Stimulated activated CD8-positive, alpha-beta memory T cell treated with anti-CD3 and anti-CD28 coated beads, Interleukin-2, amount 100 ng/mL, for 48 hours (primary cell): ENCODE measurements at regions not wholly inside any gene's neighbourhood (a gene's known extent, or its start where the extent isn't known, plus 50 kb on each side); places are given as distances from the start of the nearest gene placed in this dataset.

ENCODE experiments used
- DNase-seq, 2 donors: peaks; one replicate each; pipeline ENCODE4 v3.0.0-alpha.2; 2020; ENCODE audit warnings: low read depth in 2 of 2

- no peak for DNase-seq
Observed at GRCh38 chr6:144820270-144820669, 535.1 kb downstream of the UTRN start.

GRCh38 chr6:144823131-144823530 is 538.0 kb downstream of the UTRN start:
- no peak for DNase-seq

GRCh38 chr6:144824018-144824417 is 538.9 kb downstream of the UTRN start:
- DNase-seq: no peak

GRCh38 chr6:144834426-144835038 is 549.4 kb downstream of the UTRN start:
- no peak for DNase-seq

GRCh38 chr6:144835322-144835973 is 550.3 kb downstream of the UTRN start:
- DNase-seq: no peak

GRCh38 chr6:144840619-144841018 is 555.5 kb downstream of the UTRN start:
- DNase-seq: no peak

- DNase-seq: no peak
Observed at GRCh38 chr6:144843701-144844100, 558.6 kb downstream of the UTRN start.

- DNase-seq: no peak
Observed at GRCh38 chr6:144844596-144844995, 559.5 kb downstream of the UTRN start.

- DNase-seq: no peak
Observed at GRCh38 chr6:144845186-144845585, 560.1 kb downstream of the UTRN start.

- DNase-seq: no peak
Observed at GRCh38 chr6:144847916-144848315, 562.8 kb downstream of the UTRN start.

GRCh38 chr6:144849920-144850319 is 564.8 kb downstream of the UTRN start:
- no peak for DNase-seq

GRCh38 chr6:144853603-144854002 is 568.5 kb downstream of the UTRN start:
- DNase-seq: no peak

- DNase-seq: no peak
Observed at GRCh38 chr6:144854654-144855053, 569.5 kb downstream of the UTRN start.

- no peak for DNase-seq
Observed at GRCh38 chr6:144855375-144855774, 570.2 kb downstream of the UTRN start.

GRCh38 chr6:144855812-144856531 is 570.8 kb downstream of the UTRN start:
- no peak for DNase-seq

GRCh38 chr6:144856622-144857021 is 571.5 kb downstream of the UTRN start:
- no peak for DNase-seq

GRCh38 chr6:144857086-144857485 is 572.0 kb downstream of the UTRN start:
- DNase-seq: no peak

GRCh38 chr6:144862769-144863168 is 577.6 kb downstream of the UTRN start:
- no peak for DNase-seq

GRCh38 chr6:144867761-144868160 is 582.6 kb downstream of the UTRN start:
- no peak for DNase-seq

- no peak for DNase-seq
Observed at GRCh38 chr6:144870782-144871181, 585.6 kb downstream of the UTRN start.

GRCh38 chr6:144873623-144874378 is 588.7 kb downstream of the UTRN start:
- no peak for DNase-seq

GRCh38 chr6:144876689-144877088 is 591.6 kb downstream of the UTRN start:
- no peak for DNase-seq
